ENCODE measurements at regions not wholly inside any gene's neighbourhood (a gene's known extent, or its start where the extent isn't known, plus 50 kb on each side); places are given as distances from the start of the nearest gene placed in this dataset.

DNA sequence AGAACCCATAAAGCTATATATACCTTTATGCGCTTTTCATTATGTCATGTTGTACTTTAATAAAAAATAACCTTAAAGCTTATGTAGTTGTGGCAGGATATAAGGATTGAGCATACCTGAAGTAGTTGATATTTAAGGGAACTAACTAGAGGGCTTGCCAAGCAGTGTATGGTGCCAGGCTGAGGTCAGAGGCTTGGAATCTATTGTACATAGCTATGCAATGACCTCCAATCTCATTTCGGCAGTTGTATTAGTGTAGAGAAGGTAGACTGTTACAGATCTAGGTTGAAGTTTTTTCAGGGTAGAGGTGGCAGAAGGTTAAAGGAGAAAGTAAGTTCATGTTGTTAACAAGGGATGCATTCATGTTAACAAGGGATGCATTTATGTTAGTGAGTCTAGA, 397.7 kb upstream of the HS3ST5 start:
- Histone ChIP-seq H3K4me2 (ENCODE audit: low read length) (no peak overlapping the region), H3K36me3 (ENCODE audit: control insufficient read depth in 1 of 2, insufficient read depth in 2 of 2, low read length in 2 of 2) (no peaks in the 10 kb centered on the region), H3K27me3 (ENCODE audit: insufficient read depth, low read length) (no peaks in the 10 kb centered on the region), H3K79me2 (ENCODE audit: insufficient read depth, low read length) (no peaks in the 10 kb centered on the region), H4K20me1 (ENCODE audit: insufficient read depth) (no peaks in the 10 kb centered on the region), H3K9me2 (ENCODE audit: insufficient read depth) (no peaks in the 10 kb centered on the region), H3K27ac (ENCODE audit: low read depth, low read length) (no peak overlapping the region), H3K9me3 (ENCODE audit: control insufficient read depth in 1 of 2, insufficient read depth in 1 of 2, low read depth in 1 of 2, low read length in 2 of 2) (no peaks in the 10 kb centered on the region), H3K4me3 (replicated peaks in 1 of 2; ENCODE audit: low read depth in 1 of 2, low read length in 2 of 2) (no peak overlapping the region), H2AFZ (ENCODE audit: low read depth, low read length, poor library complexity, severe bottlenecking) (no peak overlapping the region), H3K9ac (ENCODE audit: low read length) (no peak overlapping the region), H3K4me1 (ENCODE audit: control insufficient read depth in 1 of 2, insufficient read depth in 2 of 2, low read length in 2 of 2) (no peaks in the 10 kb centered on the region)
- ChIA-PET RAD21 (ENCODE audit: low non-redundant PET in 1 of 2, low total read pairs in 2 of 2, uncharacterized antibody in 2 of 2, unreplicated experiment in 2 of 2) (no interaction called here), CTCF (no interaction called here), POLR2A (no interaction called here)
- BruUV-seq (replicated peaks) = no TSS peak
- intact Hi-C loops (cut with micrococcal nuclease) = no loop called here
- no peak for DNase-seq (ENCODE audit: low read depth, low spot score)
- no peak for ATAC-seq
- TF ChIP-seq ZNF274 (IDR thresholded peaks at IDR 0.05; ENCODE audit: low read depth, low read length) = no peak
- no peak for TF ChIP-seq POLR2A (IDR thresholded peaks at IDR 0.05; ENCODE audit: borderline replicate concordance, extremely low read depth, insufficient read depth, insufficient read length)
- no peak for TF ChIP-seq POLR2AphosphoS5 (IDR thresholded peaks at IDR 0.05; ENCODE audit: low read depth, low read length)
- no peak for TF ChIP-seq EZH2 (IDR thresholded peaks at IDR 0.05)
- no peak for TF ChIP-seq ELF1 (IDR thresholded peaks at IDR 0.05; ENCODE audit: borderline replicate concordance, low read depth)
- TF ChIP-seq CTCF (IDR thresholded peaks at IDR 0.05 in 2 of 3, conservative IDR thresholded peaks at IDR 0.05 in 1 of 3; ENCODE audit: borderline replicate concordance in 1 of 3, insufficient read depth in 1 of 3, low read depth in 2 of 3, low read length in 2 of 3) = no peak
- no peak for TF ChIP-seq EZH2phosphoT487 (IDR thresholded peaks at IDR 0.05; ENCODE audit: borderline replicate concordance)
- TF ChIP-seq FOSL1 (IDR thresholded peaks at IDR 0.05; ENCODE audit: low read depth) = no peak
- no peak for TF ChIP-seq SP1 (IDR thresholded peaks at IDR 0.05; ENCODE audit: low read depth)
- TF ChIP-seq EGR1 (IDR thresholded peaks at IDR 0.05; ENCODE audit: low read depth) = no peak
- TF ChIP-seq REST (IDR thresholded peaks at IDR 0.05; ENCODE audit: low read depth) = no peak
- no peak for TF ChIP-seq CEBPB (IDR thresholded peaks at IDR 0.05; ENCODE audit: low read depth)
- TF ChIP-seq CBX3 (IDR thresholded peaks at IDR 0.05; ENCODE audit: low read depth) = no peak
- TF ChIP-seq MAX (IDR thresholded peaks at IDR 0.05) = no peak
- TF ChIP-seq SRF (IDR thresholded peaks at IDR 0.05; ENCODE audit: low read depth) = no peak
